Suprapubic skin (tissue), 4 donors: ENCODE measurements at regions not wholly inside any gene's neighbourhood (a gene's known extent, or its start where the extent isn't known, plus 50 kb on each side); places are given as distances from the start of the nearest gene placed in this dataset.

ENCODE experiments used
- CTCF ChIP-seq, 2 donors: fragments of 200-600 bp in 1 of 2; fragments of 450-650 bp in 1 of 2; sonication (generic) in 1 of 2; IDR thresholded peaks; one replicate each; pipeline ENCODE4 v1.5.1; 2016 to 2019; ENCODE audit warnings: antibody characterized with exemption in 2 of 2, mild to moderate bottlenecking in 1 of 2, moderate library complexity in 1 of 2
- POLR2A ChIP-seq, 2 donors: fragments of 450-650 bp; IDR thresholded peaks; one replicate each; pipeline ENCODE4 v1.6.1; 2017; ENCODE audit warnings: antibody characterized with exemption in 2 of 2, mild to moderate bottlenecking in 2 of 2, moderate library complexity in 2 of 2
- POLR2AphosphoS5 ChIP-seq, 3 donors: sonication (generic); formaldehyde crosslinking; IDR thresholded peaks; one replicate each; pipeline ENCODE4 v1.6.1; 2017; ENCODE audit warnings: antibody characterized with exemption in 3 of 3

- TF ChIP-seq CTCF (IDR thresholded peaks at IDR 0.05): no peak
- TF ChIP-seq POLR2A (IDR thresholded peaks at IDR 0.05): no peak
- TF ChIP-seq POLR2AphosphoS5 (IDR thresholded peaks at IDR 0.05): no peak
These were observed 195.9 kb downstream of the CYYR1 start for GRCh38 chr21:26377111-26377694.
